Liver (tissue), 8 donors: ENCODE measurements at regions not wholly inside any gene's neighbourhood (a gene's known extent, or its start where the extent isn't known, plus 50 kb on each side); places are given as distances from the start of the nearest gene placed in this dataset.

Experiments used
- DNase-seq: peaks from one replicate; pipeline ENCODE4 v3.0.0-alpha.2; 2017; ENCODE audit warnings: low spot score
- H3K27ac ChIP-seq, 2 donors: one replicate each; pipeline ENCODE4 v1.7.0; 2013; ENCODE audit warnings: inconsistent platforms in 2 of 2, low read length in 2 of 2, control low read depth in 1 of 2, low read depth in 1 of 2, mild to moderate bottlenecking in 1 of 2
- H3K27me3 ChIP-seq, 4 donors: one replicate each; pipeline versions ENCODE4 v1.6.1 to v1.7.0; 2013; ENCODE audit warnings: low read length in 3 of 4, inconsistent platforms in 1 of 4, mild to moderate bottlenecking in 1 of 4, moderate library complexity in 1 of 4; ENCODE audit not compliant: control insufficient read depth in 4 of 4, insufficient read depth in 4 of 4
- H3K36me3 ChIP-seq, 4 donors: one replicate each; pipeline versions ENCODE4 v1.6.1 to v1.7.0; 2013; ENCODE audit warnings: low read length in 3 of 4, mild to moderate bottlenecking in 3 of 4, low read depth in 1 of 4, moderate library complexity in 1 of 4; ENCODE audit not compliant: control insufficient read depth in 4 of 4, insufficient read depth in 3 of 4
- H3K4me1 ChIP-seq, 4 donors: one replicate each; pipeline versions ENCODE4 v1.6.1 to v1.7.0; 2013; ENCODE audit warnings: low read length in 3 of 4, mild to moderate bottlenecking in 3 of 4, moderate library complexity in 1 of 4; ENCODE audit not compliant: control insufficient read depth in 4 of 4, insufficient read depth in 4 of 4
- H3K4me3 ChIP-seq, 3 donors: one replicate each; pipeline versions ENCODE4 v1.6.1 to v1.7.0; 2013; ENCODE audit warnings: low read length in 3 of 3, control low read depth in 1 of 3, low read depth in 1 of 3, mild to moderate bottlenecking in 1 of 3
- H3K9ac ChIP-seq, 2 donors: one replicate each; pipeline ENCODE4 v1.7.0; 2013; ENCODE audit warnings: low read length in 2 of 2, mild to moderate bottlenecking in 2 of 2, moderate library complexity in 2 of 2, control low read depth in 1 of 2, low read depth in 1 of 2
- H3K9me3 ChIP-seq, 4 donors: one replicate each; pipeline versions ENCODE4 v1.6.1 to v1.7.0; 2013; ENCODE audit warnings: low read length in 3 of 4; ENCODE audit not compliant: control insufficient read depth in 4 of 4
- ATF3 ChIP-seq: IDR thresholded peaks from 2 replicates; pipeline ENCODE4 v1.6.1; 2016; ENCODE audit warnings: antibody characterized with exemption
- CTCF ChIP-seq: fragments of 150-350 bp; IDR thresholded peaks from 2 replicates; pipeline ENCODE4 v1.5.1; 2017; ENCODE audit warnings: improper control_type of control experiment, low read depth, low read length; ENCODE audit not compliant: missing input control
- EGR1 ChIP-seq, 2 donors: IDR thresholded peaks; 2 replicates each; pipeline ENCODE4 v1.6.1; 2016 to 2018; ENCODE audit warnings: antibody characterized with exemption in 2 of 2, low read depth in 2 of 2
- FOXA1 ChIP-seq: IDR thresholded peaks from 2 replicates; pipeline ENCODE4 v1.6.1; 2016; ENCODE audit warnings: antibody characterized with exemption
- FOXA2 ChIP-seq: IDR thresholded peaks from 2 replicates; pipeline ENCODE4 v1.6.1; 2016; ENCODE audit warnings: antibody characterized with exemption
- GABPA ChIP-seq, 2 donors: IDR thresholded peaks in 1 of 2; conservative IDR thresholded peaks in 1 of 2; 2 replicates each; pipeline ENCODE4 v1.6.1; 2016; ENCODE audit warnings: antibody characterized with exemption in 2 of 2, mild to moderate bottlenecking in 1 of 2, moderate library complexity in 1 of 2
- HNF4A ChIP-seq, 2 donors: conservative IDR thresholded peaks; 2 replicates each; pipeline ENCODE4 v1.6.1; 2016; ENCODE audit warnings: antibody characterized with exemption in 2 of 2, mild to moderate bottlenecking in 2 of 2
- HNF4G ChIP-seq: IDR thresholded peaks from 2 replicates; pipeline ENCODE4 v1.6.1; 2016; ENCODE audit warnings: antibody characterized with exemption
- JUND ChIP-seq, 2 donors: IDR thresholded peaks; 2 replicates each; pipeline ENCODE4 v1.6.1; 2016; ENCODE audit warnings: antibody characterized with exemption in 2 of 2
- NR2F2 ChIP-seq: IDR thresholded peaks from 2 replicates; pipeline ENCODE4 v1.6.1; 2016; ENCODE audit warnings: antibody characterized with exemption
- RAD21 ChIP-seq, 2 donors: IDR thresholded peaks; 2 replicates each; pipeline ENCODE4 v1.6.1; 2016; ENCODE audit warnings: antibody characterized with exemption in 2 of 2, mild to moderate bottlenecking in 2 of 2
- RXRA ChIP-seq, 2 donors: IDR thresholded peaks; 2 replicates each; pipeline ENCODE4 v1.6.1; 2017 to 2018; ENCODE audit warnings: antibody characterized with exemption in 2 of 2, mild to moderate bottlenecking in 1 of 2
- SP1 ChIP-seq: IDR thresholded peaks from 2 replicates; pipeline ENCODE4 v1.6.1; 2018; ENCODE audit warnings: antibody characterized with exemption, mild to moderate bottlenecking
- TAF1 ChIP-seq: conservative IDR thresholded peaks from 2 replicates; pipeline ENCODE4 v1.6.1; 2016; ENCODE audit warnings: antibody characterized with exemption, mild to moderate bottlenecking
- YY1 ChIP-seq: IDR thresholded peaks from 2 replicates; pipeline ENCODE4 v1.6.1; 2016; ENCODE audit warnings: antibody characterized with exemption, mild to moderate bottlenecking
- ZBTB33 ChIP-seq: IDR thresholded peaks from 2 replicates; pipeline ENCODE4 v1.6.1; 2016; ENCODE audit warnings: antibody characterized with exemption
- WGBS: extraction: QIAGEN DNeasy Blood & Tissue Kit; methylation state at CpG from one replicate; pipeline ENCODE4 v1.1.7; 2013; 5-methylcytosine and 5-hydroxymethylcytosine counted together
- TF ChIP-seq, protein P1 (sequence below): IDR thresholded peaks from 2 replicates; pipeline ENCODE4 v1.6.1; 2016; ENCODE audit warnings: antibody characterized with exemption
- TF ChIP-seq, protein P2 (sequence below): IDR thresholded peaks from 2 replicates; pipeline ENCODE4 v1.6.1; 2016; ENCODE audit warnings: antibody characterized with exemption, mild to moderate bottlenecking
- donor health status: healthy.
- donor health status: healthy.
- donor health status: healthy.
- donor health status: healthy.
- donor health status: healthy.

DNA sequence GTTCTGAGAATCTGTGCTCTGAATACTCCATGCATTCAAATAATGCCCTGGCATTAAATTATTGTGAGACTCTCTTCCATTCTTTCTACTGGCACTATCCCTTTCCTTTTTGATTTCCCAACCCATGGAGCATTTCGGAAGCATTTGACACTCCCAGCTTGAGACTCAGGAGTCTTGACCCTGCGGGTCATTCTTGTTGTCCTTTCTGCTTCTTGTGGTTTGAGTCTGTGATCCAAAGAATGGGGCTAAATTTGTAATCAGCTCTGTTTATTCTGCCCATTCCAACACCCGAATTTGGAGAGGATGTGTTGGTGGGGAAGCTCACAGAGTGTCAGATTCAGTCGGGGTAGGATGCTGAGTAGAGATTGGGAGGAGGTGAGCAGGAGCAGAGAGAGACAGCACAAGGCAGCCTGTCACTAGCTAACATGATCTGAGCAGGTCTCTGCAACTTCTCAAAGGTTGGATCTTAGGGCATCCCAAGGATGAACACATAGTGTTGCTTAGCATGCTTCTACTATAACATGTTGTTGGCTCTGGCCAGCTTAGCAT, 80.4 kb upstream of the BMPER start:
- WGBS = 54% methylated on average over 4 of the region's 4 CpGs
- TF ChIP-seq GABPA (IDR thresholded peaks at IDR 0.05 in 1 of 2, conservative IDR thresholded peaks at IDR 0.05 in 1 of 2) (no peak), TAF1 (no peak), JUND (IDR thresholded peaks at IDR 0.05) (no peak), RAD21 (IDR thresholded peaks at IDR 0.05) (no peak), FOXA1 (no peak), HNF4G (no peak), ATF3 (no peak), HNF4A (conservative IDR thresholded peaks at IDR 0.05) (no peak), RXRA (IDR thresholded peaks at IDR 0.05) (no peak), FOXA2 (no peak), SP1 (no peak), EGR1 (IDR thresholded peaks at IDR 0.05; ENCODE audit: low read depth in 2 of 2) (no peak)
- TF ChIP-seq, protein P1, sequence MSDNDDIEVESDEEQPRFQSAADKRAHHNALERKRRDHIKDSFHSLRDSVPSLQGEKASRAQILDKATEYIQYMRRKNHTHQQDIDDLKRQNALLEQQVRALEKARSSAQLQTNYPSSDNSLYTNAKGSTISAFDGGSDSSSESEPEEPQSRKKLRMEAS = no peak
- no peaks in the 10 kb centered on the region for H3K27me3 ChIP-seq

GRCh38 chr7:33825644-33826043, 79.7 kb upstream of the BMPER start:
- H3K4me1 ChIP-seq = no peaks in the 10 kb centered on the region
- H3K27ac ChIP-seq = no peak overlapping the region
- TF ChIP-seq HNF4A (conservative IDR thresholded peaks at IDR 0.05) = no peak
- no peak for TF ChIP-seq TAF1
- no peak for TF ChIP-seq HNF4G
- TF ChIP-seq FOXA1 = no peak
- TF ChIP-seq GABPA (IDR thresholded peaks at IDR 0.05 in 1 of 2, conservative IDR thresholded peaks at IDR 0.05 in 1 of 2) = no peak
- TF ChIP-seq YY1 = no peak
- TF ChIP-seq FOXA2 = no peak
- no peak for TF ChIP-seq CTCF
- TF ChIP-seq JUND (IDR thresholded peaks at IDR 0.05) = no peak
- TF ChIP-seq SP1 = no peak
- TF ChIP-seq ATF3 = no peak
- TF ChIP-seq, protein P1 = no peak
- no peak for TF ChIP-seq NR2F2
- no peak for TF ChIP-seq ZBTB33
- TF ChIP-seq EGR1 (IDR thresholded peaks at IDR 0.05; ENCODE audit: low read depth in 2 of 2) = no peak
- TF ChIP-seq, protein P2, sequence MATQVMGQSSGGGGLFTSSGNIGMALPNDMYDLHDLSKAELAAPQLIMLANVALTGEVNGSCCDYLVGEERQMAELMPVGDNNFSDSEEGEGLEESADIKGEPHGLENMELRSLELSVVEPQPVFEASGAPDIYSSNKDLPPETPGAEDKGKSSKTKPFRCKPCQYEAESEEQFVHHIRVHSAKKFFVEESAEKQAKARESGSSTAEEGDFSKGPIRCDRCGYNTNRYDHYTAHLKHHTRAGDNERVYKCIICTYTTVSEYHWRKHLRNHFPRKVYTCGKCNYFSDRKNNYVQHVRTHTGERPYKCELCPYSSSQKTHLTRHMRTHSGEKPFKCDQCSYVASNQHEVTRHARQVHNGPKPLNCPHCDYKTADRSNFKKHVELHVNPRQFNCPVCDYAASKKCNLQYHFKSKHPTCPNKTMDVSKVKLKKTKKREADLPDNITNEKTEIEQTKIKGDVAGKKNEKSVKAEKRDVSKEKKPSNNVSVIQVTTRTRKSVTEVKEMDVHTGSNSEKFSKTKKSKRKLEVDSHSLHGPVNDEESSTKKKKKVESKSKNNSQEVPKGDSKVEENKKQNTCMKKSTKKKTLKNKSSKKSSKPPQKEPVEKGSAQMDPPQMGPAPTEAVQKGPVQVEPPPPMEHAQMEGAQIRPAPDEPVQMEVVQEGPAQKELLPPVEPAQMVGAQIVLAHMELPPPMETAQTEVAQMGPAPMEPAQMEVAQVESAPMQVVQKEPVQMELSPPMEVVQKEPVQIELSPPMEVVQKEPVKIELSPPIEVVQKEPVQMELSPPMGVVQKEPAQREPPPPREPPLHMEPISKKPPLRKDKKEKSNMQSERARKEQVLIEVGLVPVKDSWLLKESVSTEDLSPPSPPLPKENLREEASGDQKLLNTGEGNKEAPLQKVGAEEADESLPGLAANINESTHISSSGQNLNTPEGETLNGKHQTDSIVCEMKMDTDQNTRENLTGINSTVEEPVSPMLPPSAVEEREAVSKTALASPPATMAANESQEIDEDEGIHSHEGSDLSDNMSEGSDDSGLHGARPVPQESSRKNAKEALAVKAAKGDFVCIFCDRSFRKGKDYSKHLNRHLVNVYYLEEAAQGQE = no peak
- TF ChIP-seq RXRA (IDR thresholded peaks at IDR 0.05) = no peak
- H3K9me3 ChIP-seq = no peaks in the 10 kb centered on the region
- no peaks in the 10 kb centered on the region for H3K36me3 ChIP-seq
- H3K27me3 ChIP-seq = no peaks in the 10 kb centered on the region
- no peak overlapping the region for H3K9ac ChIP-seq
- no peak for DNase-seq
- 82% methylated on average over 1 of the region's 1 CpG for WGBS
- no peak overlapping the region for H3K4me3 ChIP-seq

More for the DNA sequence above, 80.4 kb upstream of the BMPER start:
- no peak for DNase-seq
- Histone ChIP-seq H3K9me3 (no peaks in the 10 kb centered on the region), H3K9ac (no peak overlapping the region), H3K27ac (no peak overlapping the region), H3K4me1 (no peaks in the 10 kb centered on the region), H3K36me3 (no peaks in the 10 kb centered on the region), H3K4me3 (no peak overlapping the region)
